Osteocyte (in vitro differentiated cells): ENCODE measurements at regions not wholly inside any gene's neighbourhood (a gene's known extent, or its start where the extent isn't known, plus 50 kb on each side); places are given as distances from the start of the nearest gene placed in this dataset.

ENCODE experiments used
- DNase-seq: peaks from one replicate; pipeline ENCODE4 v3.0.0; 2021; ENCODE audit warnings: mixed read lengths; ENCODE audit not compliant: unreplicated experiment; ENCODE audit errors: extremely low spot score
- H3K27ac Mint-ChIP-seq: one replicate; pipeline ENCODE4 v1.8.0; 2021; ENCODE audit warnings: mild to moderate bottlenecking, mixed read lengths; ENCODE audit not compliant: unreplicated experiment
- H3K27me3 Mint-ChIP-seq: one replicate; pipeline ENCODE4 v1.8.0; 2021; ENCODE audit warnings: mixed read lengths; ENCODE audit not compliant: unreplicated experiment
- H3K36me3 Mint-ChIP-seq: one replicate; pipeline ENCODE4 v1.8.0; 2021; ENCODE audit warnings: mixed read lengths; ENCODE audit not compliant: unreplicated experiment
- H3K4me1 Mint-ChIP-seq: one replicate; pipeline ENCODE4 v1.8.0; 2021; ENCODE audit warnings: mixed read lengths; ENCODE audit not compliant: unreplicated experiment
- H3K4me3 Mint-ChIP-seq: one replicate; pipeline ENCODE4 v1.8.0; 2021; ENCODE audit warnings: mild to moderate bottlenecking, moderate library complexity, mixed read lengths; ENCODE audit not compliant: unreplicated experiment
- H3K9me3 Mint-ChIP-seq: one replicate; pipeline ENCODE4 v1.8.0; 2021; ENCODE audit warnings: mixed read lengths; ENCODE audit not compliant: unreplicated experiment
- TF ChIP-seq, protein P1 (sequence below): fragments of 200-600 bp; sonication (generic); IDR thresholded peaks from 2 replicates; pipeline ENCODE4 v1.5.0; 2021; ENCODE audit warnings: antibody characterized with exemption, mild to moderate bottlenecking, moderate library complexity

GRCh38 chr10:10605551-10606081, 412.1 kb upstream of the CELF2 start:
- no peaks in the 10 kb centered on the region for H3K4me1 Mint-ChIP-seq
- H3K9me3 Mint-ChIP-seq, result no peaks in the 10 kb centered on the region
- no peak overlapping the region for H3K27ac Mint-ChIP-seq

GRCh38 chr10:10609379-10609955, 408.2 kb upstream of the CELF2 start:
- H3K36me3 Mint-ChIP-seq, result no peaks in the 10 kb centered on the region
- TF ChIP-seq, protein P1, sequence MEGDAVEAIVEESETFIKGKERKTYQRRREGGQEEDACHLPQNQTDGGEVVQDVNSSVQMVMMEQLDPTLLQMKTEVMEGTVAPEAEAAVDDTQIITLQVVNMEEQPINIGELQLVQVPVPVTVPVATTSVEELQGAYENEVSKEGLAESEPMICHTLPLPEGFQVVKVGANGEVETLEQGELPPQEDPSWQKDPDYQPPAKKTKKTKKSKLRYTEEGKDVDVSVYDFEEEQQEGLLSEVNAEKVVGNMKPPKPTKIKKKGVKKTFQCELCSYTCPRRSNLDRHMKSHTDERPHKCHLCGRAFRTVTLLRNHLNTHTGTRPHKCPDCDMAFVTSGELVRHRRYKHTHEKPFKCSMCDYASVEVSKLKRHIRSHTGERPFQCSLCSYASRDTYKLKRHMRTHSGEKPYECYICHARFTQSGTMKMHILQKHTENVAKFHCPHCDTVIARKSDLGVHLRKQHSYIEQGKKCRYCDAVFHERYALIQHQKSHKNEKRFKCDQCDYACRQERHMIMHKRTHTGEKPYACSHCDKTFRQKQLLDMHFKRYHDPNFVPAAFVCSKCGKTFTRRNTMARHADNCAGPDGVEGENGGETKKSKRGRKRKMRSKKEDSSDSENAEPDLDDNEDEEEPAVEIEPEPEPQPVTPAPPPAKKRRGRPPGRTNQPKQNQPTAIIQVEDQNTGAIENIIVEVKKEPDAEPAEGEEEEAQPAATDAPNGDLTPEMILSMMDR, result no peak
- no peaks in the 10 kb centered on the region for H3K4me1 Mint-ChIP-seq
- DNase-seq, result no peak
- no peak overlapping the region for H3K27ac Mint-ChIP-seq
- no peaks in the 10 kb centered on the region for H3K9me3 Mint-ChIP-seq
- H3K4me3 Mint-ChIP-seq, result no peak overlapping the region
- H3K27me3 Mint-ChIP-seq, result no peaks in the 10 kb centered on the region

More at GRCh38 chr10:10605551-10606081, 412.1 kb upstream of the CELF2 start:
- TF ChIP-seq, protein P1, result no peak
- no peaks in the 10 kb centered on the region for H3K36me3 Mint-ChIP-seq
- DNase-seq, result no peak
- H3K27me3 Mint-ChIP-seq, result no peaks in the 10 kb centered on the region
- no peak overlapping the region for H3K4me3 Mint-ChIP-seq

DNA sequence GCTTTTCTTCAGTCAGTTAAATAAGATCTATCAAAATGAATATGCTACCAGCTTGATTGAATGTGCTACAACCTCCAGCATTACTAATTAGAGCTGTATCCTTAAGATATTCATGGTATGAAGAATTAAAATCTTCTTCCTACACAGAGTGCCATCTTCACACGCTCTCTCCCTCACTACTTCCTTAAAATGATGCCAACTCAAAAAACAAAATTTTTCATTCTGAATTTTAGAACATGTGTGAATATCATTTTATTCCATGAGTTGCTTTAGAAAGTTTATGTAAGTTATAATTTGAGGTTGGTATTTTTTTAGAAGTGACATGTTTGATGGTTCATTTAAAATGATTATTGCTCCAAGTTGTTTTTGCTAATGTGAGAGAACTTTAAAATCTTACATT, 407.5 kb upstream of the CELF2 start:
- Mint-ChIP-seq H3K27ac (no peak overlapping the region), H3K4me3 (no peak overlapping the region), H3K27me3 (no peaks in the 10 kb centered on the region), H3K9me3 (no peaks in the 10 kb centered on the region), H3K4me1 (no peaks in the 10 kb centered on the region), H3K36me3 (no peaks in the 10 kb centered on the region)
- DNase-seq, result no peak
- TF ChIP-seq, protein P1, result no peak

DNA sequence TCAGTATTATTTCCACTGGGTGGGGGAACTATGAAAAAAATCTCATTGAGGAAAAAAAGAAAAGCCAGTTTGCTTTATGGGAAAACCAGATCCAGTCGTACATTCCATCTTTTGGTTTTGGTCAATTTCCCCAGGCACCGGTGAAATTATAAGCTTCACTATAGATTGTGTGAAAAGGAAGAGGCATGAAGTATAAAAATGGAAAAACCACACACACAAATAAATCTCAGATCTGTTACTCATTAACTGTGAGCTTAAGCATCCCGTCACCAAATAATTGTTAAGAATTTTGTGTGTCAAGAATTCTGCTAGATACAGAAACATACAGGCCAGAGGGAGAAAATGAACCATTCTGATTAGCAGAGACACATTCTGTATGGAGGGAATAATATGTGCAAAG, 405.5 kb upstream of the CELF2 start:
- no peaks in the 10 kb centered on the region for H3K9me3 Mint-ChIP-seq
- no peak overlapping the region for H3K4me3 Mint-ChIP-seq
- TF ChIP-seq, protein P1, result no peak
- H3K4me1 Mint-ChIP-seq, result no peaks in the 10 kb centered on the region
- no peak overlapping the region for H3K27ac Mint-ChIP-seq
- DNase-seq, result no peak
- H3K27me3 Mint-ChIP-seq, result no peaks in the 10 kb centered on the region
- H3K36me3 Mint-ChIP-seq, result no peaks in the 10 kb centered on the region

DNA sequence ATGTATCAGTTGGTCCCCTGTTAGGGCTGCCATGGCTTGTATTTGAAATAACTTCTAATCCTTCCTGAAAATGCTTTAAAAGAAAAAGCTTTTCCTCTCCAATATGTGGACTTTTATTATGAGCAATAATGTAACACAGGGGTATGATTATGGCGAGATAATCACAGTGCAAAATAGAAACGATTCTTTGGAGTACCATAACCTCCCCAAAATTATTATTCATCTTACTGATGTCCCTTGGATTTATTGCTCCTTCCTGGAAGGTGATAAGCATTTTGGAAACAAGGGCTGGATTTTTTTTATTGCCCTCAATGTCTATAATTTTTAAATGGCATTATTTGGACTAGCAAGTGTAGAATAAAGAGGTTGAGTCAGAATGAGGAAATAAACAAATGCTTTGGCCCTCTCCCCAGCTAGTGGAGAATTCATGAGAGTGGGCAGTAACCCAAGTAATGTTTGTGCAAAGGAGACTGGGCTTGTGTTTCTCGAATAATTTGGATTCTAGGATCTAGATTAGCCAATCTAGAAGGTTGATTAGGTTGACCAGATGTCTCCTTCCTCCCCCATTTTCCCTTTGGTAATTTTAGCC, 403.9 kb upstream of the CELF2 start:
- DNase-seq, result no peak
- no peaks in the 10 kb centered on the region for H3K4me1 Mint-ChIP-seq
- no peaks in the 10 kb centered on the region for H3K36me3 Mint-ChIP-seq
- TF ChIP-seq, protein P1, result no peak
- H3K27ac Mint-ChIP-seq, result no peak overlapping the region
- no peaks in the 10 kb centered on the region for H3K9me3 Mint-ChIP-seq
- H3K4me3 Mint-ChIP-seq, result no peak overlapping the region
- H3K27me3 Mint-ChIP-seq, result no peaks in the 10 kb centered on the region
